Liver (tissue), 8 donors: ENCODE measurements at regions not wholly inside any gene's neighbourhood (a gene's known extent, or its start where the extent isn't known, plus 50 kb on each side); places are given as distances from the start of the nearest gene placed in this dataset.

Source experiments
- DNase-seq: peaks from one replicate; pipeline ENCODE4 v3.0.0-alpha.2; 2017; ENCODE audit warnings: low spot score
- H3K27ac ChIP-seq, 2 donors: one replicate each; pipeline ENCODE4 v1.7.0; 2013; ENCODE audit warnings: inconsistent platforms in 2 of 2, low read length in 2 of 2, control low read depth in 1 of 2, low read depth in 1 of 2, mild to moderate bottlenecking in 1 of 2
- H3K27me3 ChIP-seq, 4 donors: one replicate each; pipeline versions ENCODE4 v1.6.1 to v1.7.0; 2013; ENCODE audit warnings: low read length in 3 of 4, inconsistent platforms in 1 of 4, mild to moderate bottlenecking in 1 of 4, moderate library complexity in 1 of 4; ENCODE audit not compliant: control insufficient read depth in 4 of 4, insufficient read depth in 4 of 4
- H3K36me3 ChIP-seq, 4 donors: one replicate each; pipeline versions ENCODE4 v1.6.1 to v1.7.0; 2013; ENCODE audit warnings: low read length in 3 of 4, mild to moderate bottlenecking in 3 of 4, low read depth in 1 of 4, moderate library complexity in 1 of 4; ENCODE audit not compliant: control insufficient read depth in 4 of 4, insufficient read depth in 3 of 4
- H3K4me1 ChIP-seq, 4 donors: one replicate each; pipeline versions ENCODE4 v1.6.1 to v1.7.0; 2013; ENCODE audit warnings: low read length in 3 of 4, mild to moderate bottlenecking in 3 of 4, moderate library complexity in 1 of 4; ENCODE audit not compliant: control insufficient read depth in 4 of 4, insufficient read depth in 4 of 4
- H3K4me3 ChIP-seq, 3 donors: one replicate each; pipeline versions ENCODE4 v1.6.1 to v1.7.0; 2013; ENCODE audit warnings: low read length in 3 of 3, control low read depth in 1 of 3, low read depth in 1 of 3, mild to moderate bottlenecking in 1 of 3
- H3K9ac ChIP-seq, 2 donors: one replicate each; pipeline ENCODE4 v1.7.0; 2013; ENCODE audit warnings: low read length in 2 of 2, mild to moderate bottlenecking in 2 of 2, moderate library complexity in 2 of 2, control low read depth in 1 of 2, low read depth in 1 of 2
- H3K9me3 ChIP-seq, 4 donors: one replicate each; pipeline versions ENCODE4 v1.6.1 to v1.7.0; 2013; ENCODE audit warnings: low read length in 3 of 4; ENCODE audit not compliant: control insufficient read depth in 4 of 4
- FOXA1 ChIP-seq: IDR thresholded peaks from 2 replicates; pipeline ENCODE4 v1.6.1; 2016; ENCODE audit warnings: antibody characterized with exemption
- FOXA2 ChIP-seq: IDR thresholded peaks from 2 replicates; pipeline ENCODE4 v1.6.1; 2016; ENCODE audit warnings: antibody characterized with exemption
- HNF4A ChIP-seq, 2 donors: conservative IDR thresholded peaks; 2 replicates each; pipeline ENCODE4 v1.6.1; 2016; ENCODE audit warnings: antibody characterized with exemption in 2 of 2, mild to moderate bottlenecking in 2 of 2
- HNF4G ChIP-seq: IDR thresholded peaks from 2 replicates; pipeline ENCODE4 v1.6.1; 2016; ENCODE audit warnings: antibody characterized with exemption
- NR2F2 ChIP-seq: IDR thresholded peaks from 2 replicates; pipeline ENCODE4 v1.6.1; 2016; ENCODE audit warnings: antibody characterized with exemption
- RAD21 ChIP-seq, 2 donors: IDR thresholded peaks; 2 replicates each; pipeline ENCODE4 v1.6.1; 2016; ENCODE audit warnings: antibody characterized with exemption in 2 of 2, mild to moderate bottlenecking in 2 of 2
- SP1 ChIP-seq: IDR thresholded peaks from 2 replicates; pipeline ENCODE4 v1.6.1; 2018; ENCODE audit warnings: antibody characterized with exemption, mild to moderate bottlenecking
- TAF1 ChIP-seq: conservative IDR thresholded peaks from 2 replicates; pipeline ENCODE4 v1.6.1; 2016; ENCODE audit warnings: antibody characterized with exemption, mild to moderate bottlenecking
- YY1 ChIP-seq: IDR thresholded peaks from 2 replicates; pipeline ENCODE4 v1.6.1; 2016; ENCODE audit warnings: antibody characterized with exemption, mild to moderate bottlenecking
- WGBS: extraction: QIAGEN DNeasy Blood & Tissue Kit; methylation state at CpG from one replicate; pipeline ENCODE4 v1.1.7; 2013; 5-methylcytosine and 5-hydroxymethylcytosine counted together
- TF ChIP-seq, protein P1 (sequence below): fragments of 150-350 bp; IDR thresholded peaks from 2 replicates; pipeline ENCODE4 v1.5.1; 2017; ENCODE audit warnings: improper control_type of control experiment, low read depth, low read length; ENCODE audit not compliant: missing input control
- TF ChIP-seq, protein P2 (sequence below): IDR thresholded peaks from 2 replicates; pipeline ENCODE4 v1.6.1; 2016; ENCODE audit warnings: antibody characterized with exemption
- TF ChIP-seq, protein P3 (sequence below): IDR thresholded peaks from 2 replicates; pipeline ENCODE4 v1.6.1; 2016; ENCODE audit warnings: antibody characterized with exemption
- TF ChIP-seq, protein P4 (sequence below): IDR thresholded peaks from 2 replicates; pipeline ENCODE4 v1.6.1; 2016; ENCODE audit warnings: antibody characterized with exemption
- TF ChIP-seq, protein P5 (sequence below): IDR thresholded peaks from 2 replicates; pipeline ENCODE4 v1.6.1; 2016; ENCODE audit warnings: antibody characterized with exemption, mild to moderate bottlenecking
- donor health status: healthy.
- donor health status: healthy.
- donor health status: healthy.
- donor health status: healthy.
- donor health status: healthy.

DNA sequence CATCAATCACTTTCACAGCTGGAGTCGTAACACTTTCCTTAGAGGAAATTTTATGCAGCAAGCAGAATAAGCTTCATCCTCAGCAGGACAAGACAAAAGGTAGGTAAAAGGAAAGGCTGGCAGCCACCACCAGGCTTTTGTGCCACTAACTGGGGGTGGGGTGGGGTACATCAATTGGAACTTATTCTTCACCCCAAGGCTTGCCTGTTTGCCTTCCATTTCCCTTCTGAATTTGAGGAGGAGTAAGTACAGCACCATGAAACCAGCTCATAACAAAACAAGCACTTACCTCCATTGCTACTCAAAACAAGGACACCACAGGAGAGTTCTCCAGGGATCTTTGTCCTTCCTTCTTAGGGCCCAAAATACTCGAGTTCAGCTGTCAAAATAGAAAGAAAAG lies 296.8 kb downstream of the ARRDC4 start (continued):
- TF ChIP-seq, protein P1, sequence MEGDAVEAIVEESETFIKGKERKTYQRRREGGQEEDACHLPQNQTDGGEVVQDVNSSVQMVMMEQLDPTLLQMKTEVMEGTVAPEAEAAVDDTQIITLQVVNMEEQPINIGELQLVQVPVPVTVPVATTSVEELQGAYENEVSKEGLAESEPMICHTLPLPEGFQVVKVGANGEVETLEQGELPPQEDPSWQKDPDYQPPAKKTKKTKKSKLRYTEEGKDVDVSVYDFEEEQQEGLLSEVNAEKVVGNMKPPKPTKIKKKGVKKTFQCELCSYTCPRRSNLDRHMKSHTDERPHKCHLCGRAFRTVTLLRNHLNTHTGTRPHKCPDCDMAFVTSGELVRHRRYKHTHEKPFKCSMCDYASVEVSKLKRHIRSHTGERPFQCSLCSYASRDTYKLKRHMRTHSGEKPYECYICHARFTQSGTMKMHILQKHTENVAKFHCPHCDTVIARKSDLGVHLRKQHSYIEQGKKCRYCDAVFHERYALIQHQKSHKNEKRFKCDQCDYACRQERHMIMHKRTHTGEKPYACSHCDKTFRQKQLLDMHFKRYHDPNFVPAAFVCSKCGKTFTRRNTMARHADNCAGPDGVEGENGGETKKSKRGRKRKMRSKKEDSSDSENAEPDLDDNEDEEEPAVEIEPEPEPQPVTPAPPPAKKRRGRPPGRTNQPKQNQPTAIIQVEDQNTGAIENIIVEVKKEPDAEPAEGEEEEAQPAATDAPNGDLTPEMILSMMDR = no peak
- TF ChIP-seq TAF1 = no peak

DNA sequence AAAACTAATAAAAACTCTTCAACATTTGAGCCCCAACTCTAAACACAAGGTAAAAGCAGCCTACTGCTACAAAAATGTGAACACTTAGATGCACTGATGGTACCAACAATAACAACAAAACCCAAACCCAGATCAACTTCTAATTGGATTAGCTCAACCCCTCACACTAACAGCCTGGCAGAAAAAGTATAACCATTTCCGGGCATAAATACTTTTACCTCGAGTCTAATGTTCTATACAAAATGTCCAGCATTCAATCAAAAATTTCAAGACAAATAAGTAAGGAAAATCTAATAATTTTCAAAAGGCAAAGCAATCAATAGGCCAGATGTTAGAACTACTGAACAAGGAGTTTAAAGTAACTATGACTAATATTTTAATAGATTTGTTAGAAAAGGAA lies 303.3 kb downstream of the ARRDC4 start:
- Histone ChIP-seq H3K27ac (no peak overlapping the region), H3K9me3 (peaks cover 0 to 1% (median 0%) of the 10 kb centered on the region in 4 donors), H3K27me3 (no peaks in the 10 kb centered on the region), H3K4me3 (no peak overlapping the region), H3K9ac (no peak overlapping the region), H3K36me3 (no peaks in the 10 kb centered on the region), H3K4me1 (no peaks in the 10 kb centered on the region)
- TF ChIP-seq NR2F2 = no peak
- TF ChIP-seq, protein P2, sequence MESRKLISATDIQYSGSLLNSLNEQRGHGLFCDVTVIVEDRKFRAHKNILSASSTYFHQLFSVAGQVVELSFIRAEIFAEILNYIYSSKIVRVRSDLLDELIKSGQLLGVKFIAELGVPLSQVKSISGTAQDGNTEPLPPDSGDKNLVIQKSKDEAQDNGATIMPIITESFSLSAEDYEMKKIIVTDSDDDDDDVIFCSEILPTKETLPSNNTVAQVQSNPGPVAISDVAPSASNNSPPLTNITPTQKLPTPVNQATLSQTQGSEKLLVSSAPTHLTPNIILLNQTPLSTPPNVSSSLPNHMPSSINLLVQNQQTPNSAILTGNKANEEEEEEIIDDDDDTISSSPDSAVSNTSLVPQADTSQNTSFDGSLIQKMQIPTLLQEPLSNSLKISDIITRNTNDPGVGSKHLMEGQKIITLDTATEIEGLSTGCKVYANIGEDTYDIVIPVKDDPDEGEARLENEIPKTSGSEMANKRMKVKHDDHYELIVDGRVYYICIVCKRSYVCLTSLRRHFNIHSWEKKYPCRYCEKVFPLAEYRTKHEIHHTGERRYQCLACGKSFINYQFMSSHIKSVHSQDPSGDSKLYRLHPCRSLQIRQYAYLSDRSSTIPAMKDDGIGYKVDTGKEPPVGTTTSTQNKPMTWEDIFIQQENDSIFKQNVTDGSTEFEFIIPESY = no peak
- TF ChIP-seq, protein P3, sequence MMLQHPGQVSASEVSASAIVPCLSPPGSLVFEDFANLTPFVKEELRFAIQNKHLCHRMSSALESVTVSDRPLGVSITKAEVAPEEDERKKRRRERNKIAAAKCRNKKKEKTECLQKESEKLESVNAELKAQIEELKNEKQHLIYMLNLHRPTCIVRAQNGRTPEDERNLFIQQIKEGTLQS = no peak
- TF ChIP-seq, protein P1 = no peak
- no peak for TF ChIP-seq SP1
- TF ChIP-seq FOXA2 = no peak
- no peak for TF ChIP-seq RAD21 (IDR thresholded peaks at IDR 0.05)
- no peak for DNase-seq
- 81% methylated on average over 2 of the region's 2 CpGs for WGBS

DNA sequence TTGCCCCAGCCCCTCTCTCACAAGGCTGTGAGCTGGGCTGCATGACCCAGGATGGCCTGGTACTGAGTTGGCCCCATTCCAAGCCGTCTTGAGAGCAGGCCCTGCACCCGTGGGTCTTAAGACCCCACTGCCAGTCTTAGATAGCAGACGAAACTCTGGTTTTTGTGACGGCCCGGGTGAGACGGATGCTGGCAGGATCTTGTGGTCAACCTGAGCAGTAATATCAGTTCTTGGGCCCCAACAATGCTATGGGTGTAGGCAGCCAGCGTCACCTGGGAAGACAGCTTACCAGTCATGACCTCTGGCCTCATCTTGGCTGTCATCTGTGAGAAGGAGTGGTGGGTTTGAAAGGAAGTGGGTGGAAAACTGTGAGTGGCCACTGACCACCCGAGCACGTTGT lies 305.8 kb downstream of the ARRDC4 start:
- Histone ChIP-seq H3K4me3 (no peak overlapping the region), H3K27me3 (no peaks in the 10 kb centered on the region), H3K27ac (no peak overlapping the region), H3K4me1 (no peaks in the 10 kb centered on the region), H3K36me3 (no peaks in the 10 kb centered on the region), H3K9me3 (peaks cover 0 to 1% (median 0%) of the 10 kb centered on the region in 4 donors), H3K9ac (no peak overlapping the region)
- 75% methylated on average over 9 of the region's 9 CpGs for WGBS
- TF ChIP-seq FOXA1 (no peak), HNF4G (no peak), HNF4A (conservative IDR thresholded peaks at IDR 0.05) (no peak), YY1 (no peak), TAF1 (no peak), FOXA2 (no peak)
- TF ChIP-seq, protein P4, sequence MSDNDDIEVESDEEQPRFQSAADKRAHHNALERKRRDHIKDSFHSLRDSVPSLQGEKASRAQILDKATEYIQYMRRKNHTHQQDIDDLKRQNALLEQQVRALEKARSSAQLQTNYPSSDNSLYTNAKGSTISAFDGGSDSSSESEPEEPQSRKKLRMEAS = no peak
- TF ChIP-seq, protein P5, sequence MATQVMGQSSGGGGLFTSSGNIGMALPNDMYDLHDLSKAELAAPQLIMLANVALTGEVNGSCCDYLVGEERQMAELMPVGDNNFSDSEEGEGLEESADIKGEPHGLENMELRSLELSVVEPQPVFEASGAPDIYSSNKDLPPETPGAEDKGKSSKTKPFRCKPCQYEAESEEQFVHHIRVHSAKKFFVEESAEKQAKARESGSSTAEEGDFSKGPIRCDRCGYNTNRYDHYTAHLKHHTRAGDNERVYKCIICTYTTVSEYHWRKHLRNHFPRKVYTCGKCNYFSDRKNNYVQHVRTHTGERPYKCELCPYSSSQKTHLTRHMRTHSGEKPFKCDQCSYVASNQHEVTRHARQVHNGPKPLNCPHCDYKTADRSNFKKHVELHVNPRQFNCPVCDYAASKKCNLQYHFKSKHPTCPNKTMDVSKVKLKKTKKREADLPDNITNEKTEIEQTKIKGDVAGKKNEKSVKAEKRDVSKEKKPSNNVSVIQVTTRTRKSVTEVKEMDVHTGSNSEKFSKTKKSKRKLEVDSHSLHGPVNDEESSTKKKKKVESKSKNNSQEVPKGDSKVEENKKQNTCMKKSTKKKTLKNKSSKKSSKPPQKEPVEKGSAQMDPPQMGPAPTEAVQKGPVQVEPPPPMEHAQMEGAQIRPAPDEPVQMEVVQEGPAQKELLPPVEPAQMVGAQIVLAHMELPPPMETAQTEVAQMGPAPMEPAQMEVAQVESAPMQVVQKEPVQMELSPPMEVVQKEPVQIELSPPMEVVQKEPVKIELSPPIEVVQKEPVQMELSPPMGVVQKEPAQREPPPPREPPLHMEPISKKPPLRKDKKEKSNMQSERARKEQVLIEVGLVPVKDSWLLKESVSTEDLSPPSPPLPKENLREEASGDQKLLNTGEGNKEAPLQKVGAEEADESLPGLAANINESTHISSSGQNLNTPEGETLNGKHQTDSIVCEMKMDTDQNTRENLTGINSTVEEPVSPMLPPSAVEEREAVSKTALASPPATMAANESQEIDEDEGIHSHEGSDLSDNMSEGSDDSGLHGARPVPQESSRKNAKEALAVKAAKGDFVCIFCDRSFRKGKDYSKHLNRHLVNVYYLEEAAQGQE = no peak
- DNase-seq = no peak
